CD14-positive monocyte (primary cell): ENCODE measurements at regions not wholly inside any gene's neighbourhood (a gene's known extent, or its start where the extent isn't known, plus 50 kb on each side); places are given as distances from the start of the nearest gene placed in this dataset.

ENCODE experiments used
- DNase-seq, 3 donors: peaks; one replicate each; pipeline ENCODE4 v3.0.0-alpha.2; 2011 to 2022
- H2AFZ ChIP-seq: 2 replicates; pipeline ENCODE4 v1.6.0; 2012; ENCODE audit warnings: mild to moderate bottlenecking, low read depth, low read length, inconsistent platforms; ENCODE audit not compliant: insufficient read depth, poor library complexity, severe bottlenecking
- H3K27ac ChIP-seq, 2 donors: 1 replicate in 1 of 2; 2 replicates in 1 of 2; pipeline ENCODE4 v1.5.1; 2012 to 2013; ENCODE audit warnings: low read length in 2 of 2, control low read depth in 1 of 2, inconsistent platforms in 1 of 2, low read depth in 1 of 2, mild to moderate bottlenecking in 1 of 2
- H3K27me3 ChIP-seq, 2 donors: one replicate each; pipeline versions ENCODE4 v1.6.0 to v1.6.1; 2011 to 2013; ENCODE audit warnings: low read length in 2 of 2; ENCODE audit not compliant: control insufficient read depth in 2 of 2, insufficient read depth in 2 of 2
- H3K36me3 ChIP-seq, 2 donors: replicated peaks in 1 of 2; 1 replicate in 1 of 2; 2 replicates in 1 of 2; pipeline versions ENCODE4 v1.5.1 to v1.6.1; 2012 to 2013; ENCODE audit warnings: low read length in 2 of 2, control low read depth in 1 of 2, inconsistent platforms in 1 of 2, mild to moderate bottlenecking in 1 of 2; ENCODE audit not compliant: insufficient read depth in 2 of 2, control insufficient read depth in 1 of 2
- H3K4me1 ChIP-seq, 2 donors: 1 replicate in 1 of 2; 2 replicates in 1 of 2; pipeline versions ENCODE4 v1.5.1 to v1.6.1; 2012 to 2013; ENCODE audit warnings: low read length in 2 of 2, control low read depth in 1 of 2, inconsistent platforms in 1 of 2, mild to moderate bottlenecking in 1 of 2, moderate library complexity in 1 of 2; ENCODE audit not compliant: insufficient read depth in 2 of 2, control insufficient read depth in 1 of 2
- H3K4me2 ChIP-seq: replicated peaks from 2 replicates; pipeline ENCODE3; 2012; ENCODE audit warnings: low read length, moderate library complexity, mild to moderate bottlenecking; ENCODE audit not compliant: poor library complexity, severe bottlenecking; ENCODE audit errors: extremely low read depth
- H3K4me3 ChIP-seq, 3 experiments: fragments of 200-600 bp in 1 of 3; sonication (generic) in 1 of 3; replicated peaks in 1 of 3; 1 replicate in 2 of 3; 2 replicates in 1 of 3; pipeline ENCODE4 v1.5.1; 2011 to 2013; ENCODE audit warnings: low read length in 3 of 3, mild to moderate bottlenecking in 3 of 3, control low read depth in 2 of 3, low read depth in 2 of 3, inconsistent platforms in 1 of 3, moderate library complexity in 1 of 3
- H3K79me2 ChIP-seq: 2 replicates; pipeline ENCODE4 v1.6.0; 2012; ENCODE audit warnings: mild to moderate bottlenecking, control low read depth, inconsistent platforms, low read length, moderate library complexity; ENCODE audit not compliant: insufficient read depth
- H3K9ac ChIP-seq: 2 replicates; pipeline ENCODE4 v1.6.0; 2017; ENCODE audit warnings: low read length, mild to moderate bottlenecking; ENCODE audit not compliant: insufficient read depth, poor library complexity, severe bottlenecking
- H3K9me3 ChIP-seq, 2 donors: replicated peaks in 1 of 2; 1 replicate in 1 of 2; 2 replicates in 1 of 2; pipeline versions ENCODE4 v1.5.1 to v1.6.1; 2012 to 2013; ENCODE audit warnings: low read length in 2 of 2, control low read depth in 1 of 2; ENCODE audit not compliant: control insufficient read depth in 1 of 2, insufficient read depth in 1 of 2
- H4K20me1 ChIP-seq: 2 replicates; pipeline ENCODE4 v1.6.0; 2012; ENCODE audit warnings: mild to moderate bottlenecking, low read length, control low read depth, moderate library complexity; ENCODE audit not compliant: insufficient read depth
- H3K27ac Mint-ChIP-seq, 7 donors: one replicate each; pipeline ENCODE4 v1.8.0; 2020; ENCODE audit warnings: mild to moderate bottlenecking in 7 of 7, mixed read lengths in 7 of 7, moderate library complexity in 6 of 7, inconsistent platforms in 2 of 7
- H3K27me3 Mint-ChIP-seq, 3 donors: one replicate each; pipeline ENCODE4 v1.8.0; 2021 to 2022; ENCODE audit warnings: low read depth in 3 of 3, mild to moderate bottlenecking in 3 of 3, mixed read lengths in 3 of 3, moderate library complexity in 3 of 3, inconsistent platforms in 1 of 3
- H3K36me3 Mint-ChIP-seq, 2 donors: one replicate each; pipeline ENCODE4 v1.8.0; 2020; ENCODE audit warnings: mixed read lengths in 2 of 2, inconsistent platforms in 1 of 2, mild to moderate bottlenecking in 1 of 2
- H3K4me1 Mint-ChIP-seq: one replicate; pipeline ENCODE4 v1.8.0; 2020; ENCODE audit warnings: mild to moderate bottlenecking, mixed read lengths
- H3K4me3 Mint-ChIP-seq, 2 donors: one replicate each; pipeline ENCODE4 v1.8.0; 2020; ENCODE audit warnings: mild to moderate bottlenecking in 2 of 2, mixed read lengths in 2 of 2, moderate library complexity in 1 of 2
- H3K9me3 Mint-ChIP-seq, 7 donors: one replicate each; pipeline ENCODE4 v1.8.0; 2020 to 2022; ENCODE audit warnings: mixed read lengths in 7 of 7, mild to moderate bottlenecking in 6 of 7, moderate library complexity in 6 of 7, inconsistent platforms in 2 of 7
- WGBS: methylation state at CpG from one replicate; pipeline ENCODE4 v1.1.5; 2013; ENCODE audit warnings: missing lambda C conversion rate; ENCODE audit not compliant: insufficient coverage; 5-methylcytosine and 5-hydroxymethylcytosine counted together
- intact Hi-C, 2 donors: fragments of 100-400 bp; cut with micrococcal nuclease; formaldehyde crosslinking; loops; one replicate each; pipeline versions ENCODE4 v1.15.0 to v1.15.1; 2023
- TF ChIP-seq, protein P1 (sequence below): fragments of 200-600 bp; IDR thresholded peaks from one replicate; pipeline ENCODE4 v1.8.0; 2022; ENCODE audit warnings: antibody characterized with exemption, mild to moderate bottlenecking

DNA sequence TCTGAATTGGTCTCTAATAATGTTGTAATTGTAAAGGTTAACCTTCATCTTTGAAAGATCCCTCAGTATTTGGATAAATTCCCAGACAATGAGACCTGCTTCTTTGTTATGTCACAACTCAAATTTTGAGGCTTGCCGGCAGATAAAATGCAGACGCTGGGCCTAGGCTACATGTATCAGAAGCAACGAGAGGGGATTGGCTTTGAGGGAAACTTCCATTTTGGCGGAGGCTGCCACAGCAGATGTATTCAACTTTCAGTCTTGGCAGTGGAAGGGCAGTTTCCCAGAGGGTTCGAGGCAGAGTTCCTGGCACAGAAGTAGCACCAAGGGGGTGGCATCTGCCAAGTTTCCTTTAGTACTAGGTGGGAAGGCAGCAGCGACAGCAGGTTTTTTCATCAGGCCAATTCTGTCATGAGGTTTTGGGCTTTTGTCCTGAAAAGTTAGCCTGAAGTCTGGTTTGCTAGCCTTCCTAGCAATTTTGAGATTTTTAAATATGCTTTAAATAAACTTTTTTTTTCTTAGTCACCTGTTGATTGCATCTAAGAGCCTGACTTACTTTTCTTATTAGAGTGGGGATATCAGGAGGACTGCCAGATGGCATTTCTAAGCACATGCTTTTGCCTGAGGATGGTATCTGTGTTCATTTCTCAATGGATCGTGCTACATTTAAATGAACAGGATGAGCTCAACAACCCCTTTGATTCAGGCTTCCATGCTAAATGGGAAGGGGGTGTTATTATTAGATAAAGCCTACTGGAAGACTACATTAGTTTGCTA lies 89.5 kb upstream of the FAM3C start:
- TF ChIP-seq, protein P1, sequence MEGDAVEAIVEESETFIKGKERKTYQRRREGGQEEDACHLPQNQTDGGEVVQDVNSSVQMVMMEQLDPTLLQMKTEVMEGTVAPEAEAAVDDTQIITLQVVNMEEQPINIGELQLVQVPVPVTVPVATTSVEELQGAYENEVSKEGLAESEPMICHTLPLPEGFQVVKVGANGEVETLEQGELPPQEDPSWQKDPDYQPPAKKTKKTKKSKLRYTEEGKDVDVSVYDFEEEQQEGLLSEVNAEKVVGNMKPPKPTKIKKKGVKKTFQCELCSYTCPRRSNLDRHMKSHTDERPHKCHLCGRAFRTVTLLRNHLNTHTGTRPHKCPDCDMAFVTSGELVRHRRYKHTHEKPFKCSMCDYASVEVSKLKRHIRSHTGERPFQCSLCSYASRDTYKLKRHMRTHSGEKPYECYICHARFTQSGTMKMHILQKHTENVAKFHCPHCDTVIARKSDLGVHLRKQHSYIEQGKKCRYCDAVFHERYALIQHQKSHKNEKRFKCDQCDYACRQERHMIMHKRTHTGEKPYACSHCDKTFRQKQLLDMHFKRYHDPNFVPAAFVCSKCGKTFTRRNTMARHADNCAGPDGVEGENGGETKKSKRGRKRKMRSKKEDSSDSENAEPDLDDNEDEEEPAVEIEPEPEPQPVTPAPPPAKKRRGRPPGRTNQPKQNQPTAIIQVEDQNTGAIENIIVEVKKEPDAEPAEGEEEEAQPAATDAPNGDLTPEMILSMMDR, result no peak
- Histone ChIP-seq H3K4me2 (no peak overlapping the region), H3K9me3 (no peaks in the 10 kb centered on the region), H3K4me1 (no peaks in the 10 kb centered on the region), H3K79me2 (no peaks in the 10 kb centered on the region), H3K9ac (no peak overlapping the region), H2AFZ (no peak overlapping the region), H4K20me1 (no peaks in the 10 kb centered on the region), H3K4me3 (no peak overlapping the region), H3K27ac (no peak overlapping the region), H3K36me3 (no peaks in the 10 kb centered on the region), H3K27me3 (no peaks in the 10 kb centered on the region)
- Mint-ChIP-seq H3K4me3 (no peak overlapping the region), H3K27ac (no peak overlapping the region), H3K4me1 (no peaks in the 10 kb centered on the region), H3K9me3 (peaks cover 0 to 2% (median 0%) of the 10 kb centered on the region in 7 donors), H3K36me3 (no peaks in the 10 kb centered on the region), H3K27me3 (peaks cover 0 to 2% (median 2%) of the 10 kb centered on the region in 3 donors)
- intact Hi-C loops, result no loop called here
- 98% methylated on average over 6 of the region's 7 CpGs for WGBS
- DNase-seq, result no peak

DNA sequence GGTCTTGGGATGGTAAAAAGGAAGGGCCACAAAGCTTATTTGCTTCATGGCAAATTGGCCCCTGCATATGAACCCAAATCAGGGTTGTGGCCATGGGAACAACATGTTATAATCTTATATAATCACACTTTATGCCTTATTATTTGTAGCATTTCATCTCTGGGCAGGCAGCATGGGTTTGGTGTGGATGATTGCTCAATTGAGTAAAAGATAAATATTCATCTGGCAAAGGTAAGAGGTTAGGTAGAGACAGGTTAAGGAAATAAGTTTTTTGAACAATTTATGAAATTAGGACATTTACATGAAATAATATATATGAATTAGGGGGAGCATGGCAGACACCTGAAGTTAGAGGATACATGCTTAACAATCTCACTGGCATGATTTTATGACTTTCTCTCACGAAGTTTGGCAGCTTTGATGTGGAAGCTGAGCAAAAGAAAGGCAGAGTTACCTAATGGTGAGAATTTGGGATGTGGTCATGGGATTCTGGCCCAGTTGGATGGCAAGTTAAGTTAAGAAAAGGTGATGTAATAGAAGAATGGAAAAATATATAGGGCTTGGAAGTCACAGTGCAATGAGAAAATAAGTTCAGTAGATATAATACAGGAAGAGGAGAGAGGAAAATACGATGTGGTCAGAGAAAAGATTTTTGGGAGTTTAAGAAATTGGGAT lies 88.1 kb upstream of the FAM3C start:
- Histone ChIP-seq H3K36me3 (no peaks in the 10 kb centered on the region), H2AFZ (no peak overlapping the region), H3K9ac (no peak overlapping the region), H3K27ac (no peak overlapping the region), H3K4me3 (no peak overlapping the region), H3K27me3 (no peaks in the 10 kb centered on the region), H3K9me3 (no peaks in the 10 kb centered on the region), H3K4me2 (no peak overlapping the region), H3K4me1 (no peaks in the 10 kb centered on the region), H3K79me2 (no peaks in the 10 kb centered on the region), H4K20me1 (no peaks in the 10 kb centered on the region)
- Mint-ChIP-seq H3K27ac (no peak overlapping the region), H3K4me1 (no peaks in the 10 kb centered on the region), H3K27me3 (peaks cover 0 to 2% (median 2%) of the 10 kb centered on the region in 3 donors), H3K36me3 (no peaks in the 10 kb centered on the region), H3K9me3 (peaks cover 0 to 2% (median 0%) of the 10 kb centered on the region in 7 donors), H3K4me3 (no peak overlapping the region)
- intact Hi-C loops, result no loop called here
- TF ChIP-seq, protein P1, result no peak
- no peak for DNase-seq
- 80% methylated on average over 2 of the region's 2 CpGs for WGBS
